ENCODE measurements at regions not wholly inside any gene's neighbourhood (a gene's known extent, or its start where the extent isn't known, plus 50 kb on each side); places are given as distances from the start of the nearest gene placed in this dataset.

DNA sequence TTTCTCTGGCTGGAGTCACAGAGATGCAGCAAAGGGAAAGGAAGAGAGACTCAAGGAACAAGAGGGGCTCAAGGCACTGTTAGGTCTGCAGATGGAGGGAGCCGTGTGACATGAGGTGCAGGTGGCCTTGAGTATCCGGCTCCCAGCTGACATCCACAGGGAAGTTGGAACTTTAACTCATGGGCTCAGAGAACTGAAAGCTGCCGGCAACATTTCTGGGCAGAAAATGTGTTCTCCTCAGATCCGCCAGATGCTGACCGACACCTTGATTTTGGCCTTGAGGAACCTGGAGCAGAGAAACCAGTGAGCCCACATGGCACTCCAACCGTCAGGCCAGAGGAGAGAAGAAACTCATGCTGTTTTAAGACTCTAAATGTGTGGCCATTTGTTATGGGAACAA is 258.1 kb upstream of the IRX2 start:
- TF ChIP-seq, protein P1, sequence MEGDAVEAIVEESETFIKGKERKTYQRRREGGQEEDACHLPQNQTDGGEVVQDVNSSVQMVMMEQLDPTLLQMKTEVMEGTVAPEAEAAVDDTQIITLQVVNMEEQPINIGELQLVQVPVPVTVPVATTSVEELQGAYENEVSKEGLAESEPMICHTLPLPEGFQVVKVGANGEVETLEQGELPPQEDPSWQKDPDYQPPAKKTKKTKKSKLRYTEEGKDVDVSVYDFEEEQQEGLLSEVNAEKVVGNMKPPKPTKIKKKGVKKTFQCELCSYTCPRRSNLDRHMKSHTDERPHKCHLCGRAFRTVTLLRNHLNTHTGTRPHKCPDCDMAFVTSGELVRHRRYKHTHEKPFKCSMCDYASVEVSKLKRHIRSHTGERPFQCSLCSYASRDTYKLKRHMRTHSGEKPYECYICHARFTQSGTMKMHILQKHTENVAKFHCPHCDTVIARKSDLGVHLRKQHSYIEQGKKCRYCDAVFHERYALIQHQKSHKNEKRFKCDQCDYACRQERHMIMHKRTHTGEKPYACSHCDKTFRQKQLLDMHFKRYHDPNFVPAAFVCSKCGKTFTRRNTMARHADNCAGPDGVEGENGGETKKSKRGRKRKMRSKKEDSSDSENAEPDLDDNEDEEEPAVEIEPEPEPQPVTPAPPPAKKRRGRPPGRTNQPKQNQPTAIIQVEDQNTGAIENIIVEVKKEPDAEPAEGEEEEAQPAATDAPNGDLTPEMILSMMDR (IDR thresholded peaks at IDR 0.05): no peak
- Histone ChIP-seq H3K27ac (no peak overlapping the region), H3K36me3 (no peaks in the 10 kb centered on the region), H3K9me3 (no peaks in the 10 kb centered on the region), H3K4me3 (no peak overlapping the region), H3K4me1 (ENCODE audit: control insufficient read depth in 1 of 2, low read depth in 2 of 2) (no peaks in the 10 kb centered on the region), H3K27me3 (replicated peaks; ENCODE audit: insufficient read depth) (no peaks in the 10 kb centered on the region)
- DNase-seq (ENCODE audit: low spot score) (no peak), ATAC-seq (ENCODE audit: insufficient number of reproducible peaks, low FRiP score, low read depth) (no peak)

DNA sequence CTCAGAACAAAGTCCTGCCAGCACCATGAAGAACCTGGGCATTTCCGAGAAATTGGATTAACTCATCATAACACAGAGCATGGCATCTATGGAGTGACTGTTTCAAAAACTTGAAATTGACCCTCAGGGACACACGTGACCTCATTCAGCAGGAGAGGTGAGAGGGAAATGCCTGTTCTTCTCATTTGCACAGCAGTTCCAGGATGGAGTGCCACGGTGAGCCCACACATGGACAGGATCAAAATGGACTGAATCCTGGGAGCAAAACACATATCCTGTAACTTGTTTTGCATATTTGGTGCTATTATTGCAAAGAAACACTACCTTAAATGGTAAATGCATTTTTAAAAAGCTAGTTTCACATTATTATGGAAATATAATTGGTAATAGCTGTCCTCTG is 256.1 kb upstream of the IRX2 start:
- TF ChIP-seq, protein P1 (IDR thresholded peaks at IDR 0.05): no peak

DNA sequence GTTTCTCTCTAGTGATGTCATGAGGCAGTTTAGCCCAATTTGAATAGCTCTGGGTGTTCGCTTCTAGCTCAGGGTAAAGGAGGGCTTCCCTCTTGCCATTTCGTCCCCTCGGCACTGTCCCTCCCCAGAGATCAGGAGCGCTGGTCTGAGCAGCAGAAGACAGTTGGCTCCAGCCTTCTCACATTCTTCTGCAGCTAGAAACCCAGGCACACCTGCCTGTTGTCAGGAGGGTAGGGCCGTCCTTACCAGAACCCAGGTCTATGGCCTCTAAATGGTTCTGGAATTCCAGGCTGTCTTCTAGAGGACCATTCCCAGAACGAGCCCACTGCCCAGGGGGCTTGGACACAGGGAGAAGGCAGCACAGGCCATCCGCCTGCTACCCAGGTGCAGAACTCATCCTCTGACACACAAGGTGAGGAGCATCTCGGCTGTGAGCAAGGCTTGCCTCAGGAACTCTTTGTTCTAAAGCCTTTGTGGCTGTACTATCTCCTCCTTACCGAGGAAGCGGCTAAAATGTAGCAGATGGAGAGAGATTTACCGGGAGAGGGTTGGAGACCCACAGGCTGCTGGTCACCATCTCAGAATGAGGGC is 255.6 kb upstream of the IRX2 start:
- no peaks in the 10 kb centered on the region for H3K9me3 ChIP-seq
- no peak overlapping the region for H3K27ac ChIP-seq
- no peaks in the 10 kb centered on the region for H3K4me1 ChIP-seq (ENCODE audit: control insufficient read depth in 1 of 2, low read depth in 2 of 2)
- no peaks in the 10 kb centered on the region for H3K27me3 ChIP-seq (replicated peaks; ENCODE audit: insufficient read depth)
- no peak for ATAC-seq (ENCODE audit: insufficient number of reproducible peaks, low FRiP score, low read depth)
- TF ChIP-seq, protein P1 (IDR thresholded peaks at IDR 0.05): no peak
- DNase-seq (ENCODE audit: low spot score): no peak
- no peak overlapping the region for H3K4me3 ChIP-seq
- no peaks in the 10 kb centered on the region for H3K36me3 ChIP-seq

More for the DNA sequence above, 256.1 kb upstream of the IRX2 start:
- DNase-seq (ENCODE audit: low spot score) (no peak), ATAC-seq (ENCODE audit: insufficient number of reproducible peaks, low FRiP score, low read depth) (no peak)
- H3K27me3 ChIP-seq (replicated peaks; ENCODE audit: insufficient read depth): no peaks in the 10 kb centered on the region
- no peaks in the 10 kb centered on the region for H3K9me3 ChIP-seq
- no peaks in the 10 kb centered on the region for H3K4me1 ChIP-seq (ENCODE audit: control insufficient read depth in 1 of 2, low read depth in 2 of 2)
- no peak overlapping the region for H3K4me3 ChIP-seq
- no peak overlapping the region for H3K27ac ChIP-seq
- H3K36me3 ChIP-seq: no peaks in the 10 kb centered on the region

DNA sequence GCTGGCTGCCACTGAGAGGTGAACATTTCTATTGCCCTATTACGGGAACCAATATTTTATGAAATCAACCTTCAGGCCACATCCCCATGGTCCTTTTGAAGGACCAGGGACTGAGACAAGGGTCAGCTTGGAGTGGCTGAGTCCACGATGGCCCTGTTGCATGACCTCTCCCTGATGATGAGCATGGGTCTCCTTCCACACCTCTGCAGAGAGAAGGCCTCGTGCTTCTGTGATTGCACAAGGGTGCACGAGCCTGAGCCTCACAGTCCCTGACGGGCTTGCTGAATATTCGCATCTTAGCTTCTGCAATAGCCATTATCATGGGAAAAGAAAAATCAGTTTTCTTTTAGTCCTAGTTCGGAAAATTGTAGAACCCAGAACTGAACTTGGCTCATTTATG is 255.0 kb upstream of the IRX2 start:
- H3K27me3 ChIP-seq (replicated peaks; ENCODE audit: insufficient read depth): no peaks in the 10 kb centered on the region
- H3K9me3 ChIP-seq: no peaks in the 10 kb centered on the region
- DNase-seq (ENCODE audit: low spot score) (no peak), ATAC-seq (ENCODE audit: insufficient number of reproducible peaks, low FRiP score, low read depth) (no peak)
- no peak overlapping the region for H3K4me3 ChIP-seq
- no peak overlapping the region for H3K27ac ChIP-seq
- TF ChIP-seq, protein P1 (IDR thresholded peaks at IDR 0.05): no peak
- no peaks in the 10 kb centered on the region for H3K4me1 ChIP-seq (ENCODE audit: control insufficient read depth in 1 of 2, low read depth in 2 of 2)
- H3K36me3 ChIP-seq: no peaks in the 10 kb centered on the region

DNA sequence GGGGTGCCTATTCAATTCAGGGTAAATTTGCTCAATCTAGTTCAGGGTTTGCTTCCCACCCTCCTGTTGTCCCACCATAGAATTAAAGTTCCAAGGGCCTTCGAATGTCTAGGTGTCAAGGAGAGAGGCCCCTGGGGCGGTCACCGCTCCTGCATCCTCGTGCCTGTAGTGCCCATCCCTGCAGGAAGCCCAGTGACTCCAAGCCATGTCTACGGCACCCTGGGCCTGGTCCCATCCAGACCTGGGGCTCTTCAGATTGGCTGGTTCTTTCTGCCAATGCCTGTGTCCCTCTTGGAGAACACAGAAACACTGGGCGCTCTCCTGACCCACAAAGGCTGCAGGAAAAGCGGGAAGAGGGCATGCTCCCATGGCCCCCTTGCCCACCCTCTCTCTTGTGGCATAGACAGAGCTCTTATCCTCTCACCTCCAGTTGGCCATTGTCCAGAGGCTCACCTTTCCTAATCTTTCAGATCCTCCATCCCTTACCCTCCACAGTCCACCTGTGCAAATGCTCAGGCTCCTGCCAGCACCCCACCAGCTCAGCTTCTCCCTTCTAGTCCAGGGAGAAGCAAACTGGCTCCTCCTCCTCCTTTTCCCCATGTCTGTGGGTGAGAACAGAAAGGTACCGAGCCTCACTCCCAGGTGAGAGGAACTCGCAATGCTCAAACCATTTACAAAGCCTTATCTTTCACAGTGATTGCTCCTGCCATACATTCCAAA is 253.0 kb upstream of the IRX2 start:
- H3K4me3 ChIP-seq: no peak overlapping the region
- H3K4me1 ChIP-seq (ENCODE audit: control insufficient read depth in 1 of 2, low read depth in 2 of 2): no peaks in the 10 kb centered on the region
- H3K9me3 ChIP-seq: no peaks in the 10 kb centered on the region
- H3K27me3 ChIP-seq (replicated peaks; ENCODE audit: insufficient read depth): no peaks in the 10 kb centered on the region
- no peak for ATAC-seq (ENCODE audit: insufficient number of reproducible peaks, low FRiP score, low read depth)
- no peak for DNase-seq (ENCODE audit: low spot score)
- TF ChIP-seq, protein P1 (IDR thresholded peaks at IDR 0.05): no peak
- no peak overlapping the region for H3K27ac ChIP-seq
- H3K36me3 ChIP-seq: no peaks in the 10 kb centered on the region
